ENCODE measurements at regions not wholly inside any gene's neighbourhood (a gene's known extent, or its start where the extent isn't known, plus 50 kb on each side); places are given as distances from the start of the nearest gene placed in this dataset.

- no peaks in the 10 kb centered on the region for H3K27me3 ChIP-seq (ENCODE audit: insufficient read depth, low read depth)
- no peaks in the 10 kb centered on the region for H4K20me1 ChIP-seq (ENCODE audit: insufficient read depth)
- TF ChIP-seq CTCF (conservative IDR thresholded peaks at IDR 0.05; ENCODE audit: low read depth, low read length), result no peak
- no peak overlapping the region for H3K9ac ChIP-seq
- no peaks in the 10 kb centered on the region for H3K79me2 ChIP-seq (ENCODE audit: insufficient read depth, low read depth)
- no peak overlapping the region for H2AFZ ChIP-seq (ENCODE audit: low read depth)
- no peak overlapping the region for H3K27ac ChIP-seq
- no peak overlapping the region for H3K4me2 ChIP-seq
- no peaks in the 10 kb centered on the region for H3K36me3 ChIP-seq (ENCODE audit: insufficient read depth)
- no peaks in the 10 kb centered on the region for H3K4me1 ChIP-seq (ENCODE audit: low read depth, poor library complexity, severe bottlenecking)
- H3K4me3 ChIP-seq (IDR thresholded peaks at IDR 0.05; ENCODE audit: insufficient read depth, low read depth, low read length), result no peak overlapping the region
Measured at GRCh38 chr5:35336230-35336629, 105.9 kb upstream of the PRLR start.

- H3K36me3 ChIP-seq (ENCODE audit: insufficient read depth), result no peaks in the 10 kb centered on the region
- no peak overlapping the region for H3K4me3 ChIP-seq (IDR thresholded peaks at IDR 0.05; ENCODE audit: insufficient read depth, low read depth, low read length)
- no peaks in the 10 kb centered on the region for H3K4me1 ChIP-seq (ENCODE audit: low read depth, poor library complexity, severe bottlenecking)
- TF ChIP-seq CTCF (conservative IDR thresholded peaks at IDR 0.05; ENCODE audit: low read depth, low read length), result no peak
- no peak overlapping the region for H2AFZ ChIP-seq (ENCODE audit: low read depth)
- no peaks in the 10 kb centered on the region for H4K20me1 ChIP-seq (ENCODE audit: insufficient read depth)
- H3K27ac ChIP-seq, result no peak overlapping the region
- H3K79me2 ChIP-seq (ENCODE audit: insufficient read depth, low read depth), result no peaks in the 10 kb centered on the region
- H3K4me2 ChIP-seq, result no peak overlapping the region
- no peaks in the 10 kb centered on the region for H3K27me3 ChIP-seq (ENCODE audit: insufficient read depth, low read depth)
- no peak overlapping the region for H3K9ac ChIP-seq
Measured at GRCh38 chr5:35335752-35336151, 105.5 kb upstream of the PRLR start.

- no peak overlapping the region for H3K4me3 ChIP-seq (IDR thresholded peaks at IDR 0.05; ENCODE audit: insufficient read depth, low read depth, low read length)
- no peaks in the 10 kb centered on the region for H3K27me3 ChIP-seq (ENCODE audit: insufficient read depth, low read depth)
- TF ChIP-seq CTCF (conservative IDR thresholded peaks at IDR 0.05; ENCODE audit: low read depth, low read length), result no peak
Measured at GRCh38 chr5:35333366-35333765, 103.1 kb upstream of the PRLR start.

GRCh38 chr5:35331956-35332950 is 102.0 kb upstream of the PRLR start:
- Histone ChIP-seq H3K4me2 (no peak overlapping the region), H3K27ac (no peak overlapping the region), H3K27me3 (ENCODE audit: insufficient read depth, low read depth) (no peaks in the 10 kb centered on the region), H2AFZ (ENCODE audit: low read depth) (no peak overlapping the region), H3K4me1 (ENCODE audit: low read depth, poor library complexity, severe bottlenecking) (no peaks in the 10 kb centered on the region), H3K79me2 (ENCODE audit: insufficient read depth, low read depth) (no peaks in the 10 kb centered on the region), H3K9ac (no peak overlapping the region), H3K4me3 (IDR thresholded peaks at IDR 0.05; ENCODE audit: insufficient read depth, low read depth, low read length) (no peak overlapping the region), H4K20me1 (ENCODE audit: insufficient read depth) (no peaks in the 10 kb centered on the region), H3K36me3 (ENCODE audit: insufficient read depth) (no peaks in the 10 kb centered on the region)
- no peak for TF ChIP-seq CTCF (conservative IDR thresholded peaks at IDR 0.05; ENCODE audit: low read depth, low read length)

More at GRCh38 chr5:35333366-35333765, 103.1 kb upstream of the PRLR start:
- H3K4me2 ChIP-seq, result no peak overlapping the region
- no peak overlapping the region for H3K9ac ChIP-seq
- no peak overlapping the region for H3K27ac ChIP-seq
- H3K36me3 ChIP-seq (ENCODE audit: insufficient read depth), result no peaks in the 10 kb centered on the region
- H4K20me1 ChIP-seq (ENCODE audit: insufficient read depth), result no peaks in the 10 kb centered on the region
- H2AFZ ChIP-seq (ENCODE audit: low read depth), result no peak overlapping the region
- no peaks in the 10 kb centered on the region for H3K79me2 ChIP-seq (ENCODE audit: insufficient read depth, low read depth)
- no peaks in the 10 kb centered on the region for H3K4me1 ChIP-seq (ENCODE audit: low read depth, poor library complexity, severe bottlenecking)

Data from KMS-11 (cell line).